PC-9 (cell line): ENCODE measurements at regions not wholly inside any gene's neighbourhood (a gene's known extent, or its start where the extent isn't known, plus 50 kb on each side); places are given as distances from the start of the nearest gene placed in this dataset.

Experiments used
- BruUV-seq: library from RNA; stranded (reverse); fragments of 400-500 nt; replicated peaks from 2 replicates; lab custom pipeline; 2021; lab: Mats Ljungman, UMichigan
- CTCF ChIA-PET: fragments of 300-600 bp; sonication (Branson Sonifier 250); formaldehyde crosslinking; loops from one replicate; lab custom pipeline; 2022; ENCODE audit warnings: antibody characterized with exemption; lab: Charles Lee
- POLR2A ChIA-PET: fragments of 300-600 bp; sonication (Branson Sonifier 250); formaldehyde crosslinking; loops from one replicate; lab custom pipeline; 2022; ENCODE audit warnings: antibody characterized with exemption; ENCODE audit not compliant: unreplicated experiment; lab: Charles Lee
- DNase-seq, 2 experiments: peaks; one replicate each; pipeline versions ENCODE4 v3.0.0 to v3.0.0-alpha.2; 2015 to 2022; ENCODE audit warnings: mixed read lengths in 1 of 2
- H2AFZ ChIP-seq: fragments of 200-600 bp; sonication (generic); 2 replicates; pipeline ENCODE4 v1.8.1; 2017; ENCODE audit warnings: antibody characterized with exemption
- H3F3A ChIP-seq: fragments of 200-600 bp; sonication (generic); 2 replicates; pipeline ENCODE4 v1.8.1; 2017; ENCODE audit warnings: antibody characterized with exemption, mild to moderate bottlenecking, low read depth; ENCODE audit not compliant: insufficient read depth
- H3K27ac ChIP-seq: fragments of 200-600 bp; sonication (generic); 2 replicates; pipeline ENCODE4 v1.6.1; 2016; ENCODE audit warnings: mixed run types
- H3K27me3 ChIP-seq: fragments of 200-600 bp; sonication (generic); 2 replicates; pipeline ENCODE4 v1.6.1; 2016; ENCODE audit warnings: low read depth, mixed run types; ENCODE audit not compliant: insufficient read depth
- H3K36me3 ChIP-seq: fragments of 200-600 bp; sonication (generic); 2 replicates; pipeline ENCODE4 v1.6.1; 2016; ENCODE audit warnings: low read depth, mixed run types
- H3K4me1 ChIP-seq: fragments of 200-600 bp; sonication (generic); replicated peaks from 2 replicates; pipeline ENCODE4 v1.6.1; 2016; ENCODE audit warnings: mixed run types; ENCODE audit not compliant: insufficient read depth
- H3K4me2 ChIP-seq: fragments of 200-600 bp; sonication (generic); 2 replicates; pipeline ENCODE4 v1.6.1; 2017; ENCODE audit warnings: mixed run types
- H3K4me3 ChIP-seq: fragments of 200-600 bp; sonication (generic); 2 replicates; pipeline ENCODE4 v1.6.1; 2016; ENCODE audit warnings: mixed run types
- H3K79me2 ChIP-seq: fragments of 200-600 bp; sonication (generic); 2 replicates; pipeline ENCODE4 v1.6.1; 2017; ENCODE audit warnings: low read depth, mixed run types
- H3K9me2 ChIP-seq: fragments of 200-600 bp; sonication (generic); 2 replicates; pipeline ENCODE4 v1.8.1; 2017; ENCODE audit warnings: mild to moderate bottlenecking; ENCODE audit not compliant: insufficient read depth
- H3K9me3 ChIP-seq: fragments of 200-600 bp; sonication (generic); 2 replicates; pipeline ENCODE4 v1.8.1; 2016; ENCODE audit warnings: low read depth; ENCODE audit not compliant: insufficient read depth
- H4K20me1 ChIP-seq: fragments of 200-600 bp; sonication (generic); 2 replicates; pipeline ENCODE4 v1.8.1; 2017; ENCODE audit not compliant: insufficient read depth
- EZH2 ChIP-seq: fragments of 200-600 bp; sonication (generic); IDR thresholded peaks from 2 replicates; pipeline ENCODE4 v1.8.0; 2017; ENCODE audit warnings: antibody characterized with exemption, low read depth
- intact Hi-C: fragments of 100-400 bp; cut with micrococcal nuclease; formaldehyde crosslinking; loops from one replicate; pipeline ENCODE4 v1.10.0; 2022; ENCODE audit not compliant: unreplicated experiment
- TF ChIP-seq, protein P1 (sequence below): fragments of 200-600 bp; sonication (generic); conservative IDR thresholded peaks from 2 replicates; pipeline ENCODE4 v1.6.1; 2017; ENCODE audit warnings: mixed run types, antibody characterized with exemption, mild to moderate bottlenecking, moderate library complexity

DNA sequence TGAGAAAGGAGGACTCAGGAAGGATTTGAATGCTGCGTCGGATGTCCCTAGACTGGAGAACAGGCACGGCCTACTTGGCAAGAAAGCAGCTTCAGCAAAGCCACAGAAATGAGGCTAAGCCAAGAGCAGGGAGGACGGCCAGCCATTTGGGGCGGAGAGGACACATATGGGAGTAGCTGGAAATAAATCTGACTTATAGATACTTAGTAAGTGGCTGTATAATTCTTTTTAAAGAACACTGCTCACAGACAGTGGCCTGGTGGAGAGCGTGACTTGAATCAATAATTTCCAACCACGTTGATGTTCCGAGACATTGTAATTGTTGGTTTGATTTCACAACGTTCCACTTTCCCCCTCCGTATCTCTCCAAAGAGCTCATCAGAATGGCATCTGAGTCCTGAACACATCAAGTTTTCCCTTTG is 67.7 kb upstream of the JCAD start:
- no peaks in the 10 kb centered on the region for H3K79me2 ChIP-seq
- no peaks in the 10 kb centered on the region for H3K9me3 ChIP-seq
- intact Hi-C loops, result no loop called here
- DNase-seq, result no peak
- no peaks in the 10 kb centered on the region for H3K4me1 ChIP-seq
- H4K20me1 ChIP-seq, result no peaks in the 10 kb centered on the region
- no peak overlapping the region for H3K27ac ChIP-seq
- H3F3A ChIP-seq, result no peaks in the 10 kb centered on the region
- H2AFZ ChIP-seq, result no peak overlapping the region
- H3K36me3 ChIP-seq, result no peaks in the 10 kb centered on the region
- no peaks in the 10 kb centered on the region for H3K9me2 ChIP-seq
- H3K4me2 ChIP-seq, result no peak overlapping the region
- H3K27me3 ChIP-seq, result no peaks in the 10 kb centered on the region
- TF ChIP-seq EZH2, result no peak
- TF ChIP-seq, protein P1, sequence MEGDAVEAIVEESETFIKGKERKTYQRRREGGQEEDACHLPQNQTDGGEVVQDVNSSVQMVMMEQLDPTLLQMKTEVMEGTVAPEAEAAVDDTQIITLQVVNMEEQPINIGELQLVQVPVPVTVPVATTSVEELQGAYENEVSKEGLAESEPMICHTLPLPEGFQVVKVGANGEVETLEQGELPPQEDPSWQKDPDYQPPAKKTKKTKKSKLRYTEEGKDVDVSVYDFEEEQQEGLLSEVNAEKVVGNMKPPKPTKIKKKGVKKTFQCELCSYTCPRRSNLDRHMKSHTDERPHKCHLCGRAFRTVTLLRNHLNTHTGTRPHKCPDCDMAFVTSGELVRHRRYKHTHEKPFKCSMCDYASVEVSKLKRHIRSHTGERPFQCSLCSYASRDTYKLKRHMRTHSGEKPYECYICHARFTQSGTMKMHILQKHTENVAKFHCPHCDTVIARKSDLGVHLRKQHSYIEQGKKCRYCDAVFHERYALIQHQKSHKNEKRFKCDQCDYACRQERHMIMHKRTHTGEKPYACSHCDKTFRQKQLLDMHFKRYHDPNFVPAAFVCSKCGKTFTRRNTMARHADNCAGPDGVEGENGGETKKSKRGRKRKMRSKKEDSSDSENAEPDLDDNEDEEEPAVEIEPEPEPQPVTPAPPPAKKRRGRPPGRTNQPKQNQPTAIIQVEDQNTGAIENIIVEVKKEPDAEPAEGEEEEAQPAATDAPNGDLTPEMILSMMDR, result no peak
- no TSS peak for BruUV-seq
- ChIA-PET POLR2A (no interaction called here), CTCF (no interaction called here)
- no peak overlapping the region for H3K4me3 ChIP-seq

DNA sequence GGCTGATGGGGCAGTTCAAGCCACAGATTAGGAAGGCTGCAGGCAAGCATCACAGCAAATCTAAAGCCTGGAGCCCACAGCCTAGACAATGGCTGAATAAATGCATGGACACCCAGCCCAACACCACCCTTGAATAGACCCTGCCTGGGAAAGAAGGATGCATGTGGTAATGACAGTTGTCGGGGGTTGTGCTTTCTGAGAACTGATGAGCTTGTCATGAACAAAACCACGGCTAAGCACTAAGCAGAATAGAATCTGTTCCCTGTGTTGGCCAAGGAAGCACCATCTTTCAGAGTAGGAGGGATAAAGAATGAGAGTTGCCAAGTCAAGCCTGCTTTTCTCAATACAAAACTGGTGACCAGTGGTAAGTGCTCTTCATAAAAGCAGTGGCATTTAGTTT is 66.1 kb upstream of the JCAD start:
- no peak overlapping the region for H3K4me2 ChIP-seq
- no peak for DNase-seq

DNA sequence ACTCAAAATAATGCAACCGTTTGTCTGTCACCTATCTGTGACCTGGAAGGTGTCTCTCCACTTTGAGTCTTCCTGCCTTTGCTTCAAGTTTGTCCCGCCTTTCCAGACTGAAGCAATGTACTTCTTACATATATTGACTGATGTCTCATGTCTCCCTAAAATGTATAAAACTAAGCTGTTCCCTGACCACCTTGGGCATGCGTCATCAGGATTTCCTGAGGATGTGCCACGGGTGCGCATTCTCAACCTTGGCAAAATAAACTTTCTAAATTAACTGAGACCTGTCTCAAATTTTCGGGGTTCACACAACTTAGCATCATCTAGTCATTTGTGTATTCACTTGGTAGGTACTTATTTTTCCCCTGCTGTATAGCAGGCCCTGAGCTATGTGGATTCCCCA is 65.3 kb upstream of the JCAD start:
- no peaks in the 10 kb centered on the region for H3K79me2 ChIP-seq
- DNase-seq, result no peak
- no peaks in the 10 kb centered on the region for H4K20me1 ChIP-seq
- CTCF ChIA-PET, result no interaction called here
- H3K9me2 ChIP-seq, result no peaks in the 10 kb centered on the region
- H3K9me3 ChIP-seq, result no peaks in the 10 kb centered on the region
- BruUV-seq, result no TSS peak
- H3K4me2 ChIP-seq, result no peak overlapping the region
- no peaks in the 10 kb centered on the region for H3K27me3 ChIP-seq
- no peak overlapping the region for H2AFZ ChIP-seq
- POLR2A ChIA-PET, result interaction anchor here (0.7 kb wide), 1 partner anchor 98 kb away, joined by 3 read pairs; no protein-coding TSS in a partner anchor
- H3K27ac ChIP-seq, result no peak overlapping the region
- H3K4me3 ChIP-seq, result no peak overlapping the region
- TF ChIP-seq, protein P1, result no peak
- no peak for TF ChIP-seq EZH2
- no peaks in the 10 kb centered on the region for H3K4me1 ChIP-seq
- no peaks in the 10 kb centered on the region for H3K36me3 ChIP-seq
- no peaks in the 10 kb centered on the region for H3F3A ChIP-seq
- intact Hi-C loops, result no loop called here

More for the DNA sequence above, 66.1 kb upstream of the JCAD start:
- intact Hi-C loops, result no loop called here
- Histone ChIP-seq H3K79me2 (no peaks in the 10 kb centered on the region), H3K9me3 (no peaks in the 10 kb centered on the region), H3K4me3 (no peak overlapping the region), H3K36me3 (no peaks in the 10 kb centered on the region), H3F3A (no peaks in the 10 kb centered on the region), H3K9me2 (no peaks in the 10 kb centered on the region), H3K27ac (no peak overlapping the region), H3K27me3 (no peaks in the 10 kb centered on the region), H3K4me1 (no peaks in the 10 kb centered on the region), H2AFZ (no peak overlapping the region), H4K20me1 (no peaks in the 10 kb centered on the region)
- ChIA-PET CTCF (no interaction called here), POLR2A (interaction anchor here (0.6 kb wide), 1 partner anchor 715 kb away, joined by 3 read pairs; no protein-coding TSS in a partner anchor)
- no TSS peak for BruUV-seq
- TF ChIP-seq, protein P1, result no peak
- TF ChIP-seq EZH2, result no peak
